ENCODE measurements at regions not wholly inside any gene's neighbourhood (a gene's known extent, or its start where the extent isn't known, plus 50 kb on each side); places are given as distances from the start of the nearest gene placed in this dataset.

GRCh38 chr21:15192243-15192642, 127.4 kb upstream of the NRIP1 start (continued):
- TF ChIP-seq ZNF277 (CRISPR knock-in tag; IDR thresholded peaks at IDR 0.05; ENCODE audit: borderline replicate concordance): no peak
- no peak for TF ChIP-seq MNT (conservative IDR thresholded peaks at IDR 0.05)
- TF ChIP-seq SNRNP70 (optimal IDR thresholded peaks at IDR 0.05; ENCODE audit: low read depth, low read length): no peak

GRCh38 chr21:15193937-15194336, 129.1 kb upstream of the NRIP1 start:
- 7% methylated on average over 3 of the region's 3 CpGs for WGBS (ENCODE audit: insufficient coverage, low coverage, missing lambda C conversion rate)
- intact Hi-C loops (cut with micrococcal nuclease): no loop called here
- POLR2A ChIA-PET: interaction anchor here (0.6 to 0.9 kb wide), 2 partner anchors 15 to 24 kb away, joined by 3 to 4 read pairs; no protein-coding TSS in a partner anchor
- TF ChIP-seq PHB (CRISPR knock-in tag; IDR thresholded peaks at IDR 0.05) (no peak), MAZ (CRISPR knock-in tag; conservative IDR thresholded peaks at IDR 0.05 in 1 of 2, IDR thresholded peaks at IDR 0.05 in 1 of 2) (0 out of 4 replicates have a peak, but pooled peaks of 1 of the 2 experiments have one; percentile 17), GABPB2 (CRISPR knock-in tag; conservative IDR thresholded peaks at IDR 0.05) (no peak), ETS2 (tag; IDR thresholded peaks at IDR 0.05; ENCODE audit: borderline replicate concordance, poor library complexity, severe bottlenecking) (no peak), SIX5 (IDR thresholded peaks at IDR 0.05; ENCODE audit: borderline replicate concordance in 1 of 2, insufficient read depth in 1 of 2, low read depth in 1 of 2, low read length in 2 of 2) (no peak), SRSF9 (IDR thresholded peaks at IDR 0.05; ENCODE audit: borderline replicate concordance, low read depth, low read length) (no peak), GTF2B (IDR thresholded peaks at IDR 0.05; ENCODE audit: extremely low read depth, insufficient read length) (no peak), NR2C1 (IDR thresholded peaks at IDR 0.05) (no peak), NR2C1 (tag; IDR thresholded peaks at IDR 0.05) (peak; percentile 51; the same call in 1 of the 2 replicates)
- TF ChIP-seq, protein P1, sequence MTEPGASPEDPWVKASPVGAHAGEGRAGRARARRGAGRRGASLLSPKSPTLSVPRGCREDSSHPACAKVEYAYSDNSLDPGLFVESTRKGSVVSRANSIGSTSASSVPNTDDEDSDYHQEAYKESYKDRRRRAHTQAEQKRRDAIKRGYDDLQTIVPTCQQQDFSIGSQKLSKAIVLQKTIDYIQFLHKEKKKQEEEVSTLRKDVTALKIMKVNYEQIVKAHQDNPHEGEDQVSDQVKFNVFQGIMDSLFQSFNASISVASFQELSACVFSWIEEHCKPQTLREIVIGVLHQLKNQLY (CRISPR knock-in tag; conservative IDR thresholded peaks at IDR 0.05): no peak
- TF ChIP-seq, protein P2, sequence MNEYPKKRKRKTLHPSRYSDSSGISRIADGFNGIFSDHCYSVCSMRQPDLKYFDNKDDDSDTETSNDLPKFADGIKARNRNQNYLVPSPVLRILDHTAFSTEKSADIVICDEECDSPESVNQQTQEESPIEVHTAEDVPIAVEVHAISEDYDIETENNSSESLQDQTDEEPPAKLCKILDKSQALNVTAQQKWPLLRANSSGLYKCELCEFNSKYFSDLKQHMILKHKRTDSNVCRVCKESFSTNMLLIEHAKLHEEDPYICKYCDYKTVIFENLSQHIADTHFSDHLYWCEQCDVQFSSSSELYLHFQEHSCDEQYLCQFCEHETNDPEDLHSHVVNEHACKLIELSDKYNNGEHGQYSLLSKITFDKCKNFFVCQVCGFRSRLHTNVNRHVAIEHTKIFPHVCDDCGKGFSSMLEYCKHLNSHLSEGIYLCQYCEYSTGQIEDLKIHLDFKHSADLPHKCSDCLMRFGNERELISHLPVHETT (CRISPR knock-in tag; conservative IDR thresholded peaks at IDR 0.05 in 1 of 2, IDR thresholded peaks at IDR 0.05 in 1 of 2): 0 out of 4 replicates have a peak, but pooled peaks of 1 of the 2 experiments have one; percentile 37

More at GRCh38 chr21:15193937-15194336, 129.1 kb upstream of the NRIP1 start:
- Histone ChIP-seq H4K20me1 (replicated peaks; ENCODE audit: control insufficient read depth, insufficient read depth, low read length) (no peaks in the 10 kb centered on the region), H2AFZ (ENCODE audit: low read depth, low read length) (peak overlapping the region; percentile 55; the same call in 1 of the 2 replicates), H3K27ac (ENCODE audit: extremely low read depth, low read depth, low read length) (no peak overlapping the region), H3K36me3 (ENCODE audit: control insufficient read depth, insufficient read depth, low read length) (no peaks in the 10 kb centered on the region), H3K4me1 (replicated peaks in 1 of 2; ENCODE audit: control insufficient read depth in 2 of 2, insufficient read depth in 2 of 2, low read length in 2 of 2) (no peaks in the 10 kb centered on the region), H3K9me1 (ENCODE audit: control insufficient read depth, insufficient read depth, low read length) (no peaks in the 10 kb centered on the region), H3K79me2 (ENCODE audit: control insufficient read depth, insufficient read depth, low read length) (no peaks in the 10 kb centered on the region), H3K4me2 (ENCODE audit: insufficient read depth, low read length) (no peak overlapping the region), H3K4me3 (no peak overlapping the region), H3K9me3 (replicated peaks; ENCODE audit: control insufficient read depth, insufficient read depth, low read depth, low read length) (no peaks in the 10 kb centered on the region), H3K27me3 (ENCODE audit: control insufficient read depth in 2 of 2, insufficient read depth in 2 of 2, low read length in 2 of 2) (0 out of 5 replicates have a peak, but pooled peaks cover 0 to 4% of the 10 kb centered on the region in 2 experiments), H3K9ac (ENCODE audit: insufficient read depth in 1 of 2, low read depth in 2 of 2, low read length in 2 of 2) (no peak overlapping the region)
- BruUV-seq (replicated peaks): no TSS peak
- FAIRE-seq (peak; percentile 70), ATAC-seq (peak; percentile 69), DNase-seq (ENCODE audit: extremely low read depth in 1 of 4, low spot score in 3 of 4) (peak in 1 of 4 experiments; percentile 18)
- in situ Hi-C loops (cut with MboI): no loop called here
- CTCF ChIA-PET (ENCODE audit: low intra/inter-chr PET ratio): no interaction called here
